H1 (cell line): ENCODE measurements at regions not wholly inside any gene's neighbourhood (a gene's known extent, or its start where the extent isn't known, plus 50 kb on each side); places are given as distances from the start of the nearest gene placed in this dataset.

Source experiments
- CTCF ChIA-PET: fragments of 300-600 bp; sonication (Branson Sonifier 250); formaldehyde crosslinking; loops from one replicate; lab custom pipeline; 2021; ENCODE audit not compliant: partially characterized antibody; lab: Charles Lee
- POLR2A ChIA-PET: fragments of 300-600 bp; sonication (Branson Sonifier 250); formaldehyde crosslinking; loops from one replicate; lab custom pipeline; 2021; ENCODE audit warnings: inconsistent platforms; ENCODE audit not compliant: partially characterized antibody; lab: Charles Lee
- DNase-seq, 2 experiments: peaks; one replicate each; pipeline versions ENCODE4 v3.0.0 to v3.0.0-alpha.2; 2010 to 2022; ENCODE audit warnings: low spot score in 2 of 2, low read depth in 1 of 2, mixed read lengths in 1 of 2
- FAIRE-seq: peaks from 2 replicates; lab custom pipeline; 2011; peaks lifted over from hg19 to GRCh38; lab: Jason Lieb, UNC
- H2AFZ ChIP-seq: 2 replicates; pipeline ENCODE4 v1.8.1; 2012; ENCODE audit warnings: low read length, inconsistent platforms
- H2AK5ac ChIP-seq: 2 replicates; pipeline ENCODE4 v1.6.1; 2013; ENCODE audit warnings: low read depth, low read length
- H2BK120ac ChIP-seq: replicated peaks from 2 replicates; pipeline ENCODE3; 2013; ENCODE audit warnings: low read depth, low read length, inconsistent platforms
- H2BK12ac ChIP-seq: 2 replicates; pipeline ENCODE4 v1.6.1; 2013; ENCODE audit warnings: low read depth, low read length
- H2BK15ac ChIP-seq: 2 replicates; pipeline ENCODE4 v1.6.1; 2013; ENCODE audit warnings: low read length
- H2BK20ac ChIP-seq: 2 replicates; pipeline ENCODE4 v1.6.1; 2013; ENCODE audit warnings: low read length
- H2BK5ac ChIP-seq: 2 replicates; pipeline ENCODE4 v1.6.1; 2013; ENCODE audit warnings: low read depth, low read length
- H3K14ac ChIP-seq: 2 replicates; pipeline ENCODE4 v1.6.1; 2013; ENCODE audit warnings: inconsistent platforms; ENCODE audit not compliant: insufficient read length
- H3K18ac ChIP-seq: 2 replicates; pipeline ENCODE4 v1.6.1; 2013; ENCODE audit warnings: low read length; ENCODE audit errors: extremely low read depth
- H3K23ac ChIP-seq: 2 replicates; pipeline ENCODE4 v1.6.1; 2013; ENCODE audit warnings: inconsistent platforms; ENCODE audit not compliant: insufficient read length
- H3K23me2 ChIP-seq: 2 replicates; pipeline ENCODE4 v1.6.1; 2013; ENCODE audit warnings: low read depth, low read length
- H3K27ac ChIP-seq: 2 replicates; pipeline ENCODE4 v1.6.1; 2011; ENCODE audit warnings: low read depth, low read length, inconsistent platforms
- H3K27me3 ChIP-seq, 4 experiments: replicated peaks in 1 of 4; 1 replicate in 1 of 4; 2 replicates in 3 of 4; pipeline versions ENCODE4 v1.6.1 to v1.8.1; 2011 to 2013; ENCODE audit warnings: low read length in 3 of 4, mild to moderate bottlenecking in 3 of 4, inconsistent platforms in 2 of 4, mixed read lengths in 2 of 4, moderate library complexity in 1 of 4; ENCODE audit not compliant: control insufficient read depth in 3 of 4, insufficient read depth in 3 of 4; ENCODE audit errors: extremely low read depth in 1 of 4
- H3K36me3 ChIP-seq, 4 experiments: 2 replicates each; pipeline versions ENCODE4 v1.6.1 to v1.8.1; 2011 to 2013; ENCODE audit warnings: mild to moderate bottlenecking in 4 of 4, low read length in 3 of 4, moderate library complexity in 2 of 4, control low read depth in 1 of 4, inconsistent platforms in 1 of 4; ENCODE audit not compliant: insufficient read depth in 4 of 4, control insufficient read depth in 2 of 4
- H3K4ac ChIP-seq: replicated peaks from 2 replicates; pipeline ENCODE3; 2013; ENCODE audit warnings: low read length, low read depth, mixed read lengths, inconsistent platforms; ENCODE audit not compliant: insufficient read length
- H3K4me1 ChIP-seq, 4 experiments: replicated peaks in 1 of 4; 1 replicate in 1 of 4; 2 replicates in 3 of 4; pipeline versions ENCODE4 v1.6.1 to v1.8.1; 2011 to 2013; ENCODE audit warnings: low read length in 3 of 4, inconsistent platforms in 2 of 4, mixed read lengths in 1 of 4; ENCODE audit not compliant: insufficient read depth in 4 of 4, control insufficient read depth in 3 of 4
- H3K4me2 ChIP-seq, 2 experiments: 2 replicates each; pipeline versions ENCODE4 v1.6.1 to v1.8.1; 2011 to 2013; ENCODE audit warnings: low read depth in 2 of 2, low read length in 2 of 2, control low read depth in 1 of 2, inconsistent platforms in 1 of 2, mild to moderate bottlenecking in 1 of 2; ENCODE audit not compliant: insufficient read depth in 1 of 2
- H3K4me3 ChIP-seq, 4 experiments: fragments of 200-600, 300-600 bp in 1 of 4; sonication (generic), shearing (Covaris generic), sonication (Bioruptor Twin) in 1 of 4; 2 replicates each; pipeline versions ENCODE4 v1.5.1 to v1.8.1; 2011 to 2016; ENCODE audit warnings: low read length in 4 of 4, low read depth in 3 of 4, control low read depth in 2 of 4, inconsistent platforms in 2 of 4, mild to moderate bottlenecking in 2 of 4, mixed read lengths in 1 of 4, moderate library complexity in 1 of 4; ENCODE audit not compliant: insufficient read depth in 2 of 4; ENCODE audit errors: extremely low read depth in 1 of 4
- H3K56ac ChIP-seq: replicated peaks from 2 replicates; pipeline ENCODE3; 2013; ENCODE audit warnings: low read depth, mild to moderate bottlenecking, mixed read lengths, low read length, inconsistent platforms; ENCODE audit not compliant: insufficient read length
- H3K79me1 ChIP-seq: 2 replicates; pipeline ENCODE4 v1.6.1; 2013; ENCODE audit warnings: low read depth, low read length, control low read depth
- H3K79me2 ChIP-seq, 2 experiments: 2 replicates each; pipeline versions ENCODE4 v1.6.1 to v1.8.1; 2012 to 2013; ENCODE audit warnings: low read length in 2 of 2, mild to moderate bottlenecking in 2 of 2, inconsistent platforms in 1 of 2; ENCODE audit not compliant: insufficient read depth in 2 of 2, control insufficient read depth in 1 of 2
- H3K9ac ChIP-seq, 4 experiments: replicated peaks in 1 of 4; 1 replicate in 1 of 4; 2 replicates in 3 of 4; pipeline versions ENCODE4 v1.6.1 to v1.8.1; 2011 to 2013; ENCODE audit warnings: low read depth in 3 of 4, low read length in 3 of 4, control low read depth in 2 of 4, mild to moderate bottlenecking in 2 of 4, moderate library complexity in 2 of 4, inconsistent platforms in 1 of 4; ENCODE audit errors: extremely low read depth in 1 of 4
- H3K9me3 ChIP-seq, 2 experiments: 2 replicates each; pipeline versions ENCODE4 v1.6.1 to v1.8.1; 2012 to 2013; ENCODE audit warnings: mild to moderate bottlenecking in 2 of 2, moderate library complexity in 2 of 2, control low read depth in 1 of 2, inconsistent platforms in 1 of 2, low read depth in 1 of 2, low read length in 1 of 2, mixed read lengths in 1 of 2; ENCODE audit not compliant: insufficient read depth in 2 of 2
- H4K20me1 ChIP-seq, 2 experiments: replicated peaks in 1 of 2; 2 replicates each; pipeline versions ENCODE3 to v1.8.1; 2011 to 2013; ENCODE audit warnings: inconsistent platforms in 2 of 2, low read length in 2 of 2, mild to moderate bottlenecking in 1 of 2; ENCODE audit not compliant: insufficient read depth in 2 of 2, control insufficient read depth in 1 of 2
- H4K5ac ChIP-seq: 2 replicates; pipeline ENCODE4 v1.6.1; 2013; ENCODE audit warnings: low read length, low read depth, mixed read lengths, inconsistent platforms; ENCODE audit not compliant: insufficient read length
- H4K8ac ChIP-seq: 2 replicates; pipeline ENCODE4 v1.8.0; 2013; ENCODE audit warnings: mild to moderate bottlenecking, moderate library complexity, low read length, inconsistent platforms; ENCODE audit not compliant: insufficient read depth; ENCODE audit errors: extremely low read depth
- H4K91ac ChIP-seq: replicated peaks from 2 replicates; pipeline ENCODE3; 2013; ENCODE audit warnings: low read length, mixed read lengths, inconsistent platforms; ENCODE audit not compliant: insufficient read length
- BACH1 ChIP-seq: IDR thresholded peaks from 2 replicates; pipeline ENCODE4 v1.6.1; 2012; ENCODE audit warnings: low read length, improper control_type of control experiment
- CEBPB ChIP-seq: IDR thresholded peaks from 2 replicates; pipeline ENCODE4 v1.6.1; 2012; ENCODE audit warnings: low read depth, low read length
- GABPA ChIP-seq: IDR thresholded peaks from 2 replicates; pipeline ENCODE4 v1.6.1; 2011; ENCODE audit warnings: mild to moderate bottlenecking, low read length, moderate library complexity, borderline replicate concordance; ENCODE audit not compliant: insufficient read depth
- KDM5A ChIP-seq: fragments of 200-600 bp; IDR thresholded peaks from 2 replicates; pipeline ENCODE4 v1.7.1; 2012; ENCODE audit warnings: mild to moderate bottlenecking, low read length, inconsistent platforms, mixed read lengths
- RNF2 ChIP-seq: fragments of 200-900, 300-1000 bp; sonication (generic); IDR thresholded peaks from 2 replicates; pipeline ENCODE4 v1.7.1; 2016; ENCODE audit warnings: borderline replicate concordance, low read depth, mild to moderate bottlenecking, antibody characterized with exemption, low read length; ENCODE audit not compliant: poor library complexity, severe bottlenecking; ENCODE audit errors: missing control alignments
- SIN3A ChIP-seq, 2 experiments: IDR thresholded peaks in 1 of 2; conservative IDR thresholded peaks in 1 of 2; 2 replicates each; pipeline ENCODE4 v1.6.1; 2011 to 2012; ENCODE audit warnings: low read length in 2 of 2, improper control_type of control experiment in 1 of 2, low read depth in 1 of 2, mild to moderate bottlenecking in 1 of 2
- SIRT6 ChIP-seq: IDR thresholded peaks from one replicate; pipeline ENCODE4 v1.7.1; 2012; ENCODE audit warnings: low read length, inconsistent platforms
- SP1 ChIP-seq: IDR thresholded peaks from 2 replicates; pipeline ENCODE4 v1.6.1; 2011; ENCODE audit warnings: low read depth, low read length
- YY1 ChIP-seq: IDR thresholded peaks from 2 replicates; pipeline ENCODE4 v1.6.1; 2011; ENCODE audit warnings: low read depth, mild to moderate bottlenecking, low read length
- WGBS, 2 experiments: shearing (Covaris generic) in 1 of 2; methylation state at CpG; one replicate each; pipeline versions ENCODE4 v1.1.6 to v1.1.7; 2013 to 2015; ENCODE audit warnings: low lambda C conversion rate in 2 of 2, mixed read lengths in 2 of 2, inconsistent platforms in 1 of 2, low coverage in 1 of 2, missing lambda C conversion rate in 1 of 2; ENCODE audit not compliant: insufficient replicate concordance in 2 of 2, insufficient coverage in 1 of 2, insufficient read length in 1 of 2; ENCODE audit errors: extremely low coverage in 1 of 2, missing lambda C conversion rate in 1 of 2; 5-methylcytosine and 5-hydroxymethylcytosine counted together
- TF ChIP-seq, protein P1 (sequence below): IDR thresholded peaks from 2 replicates; pipeline ENCODE4 v1.6.1; 2012; ENCODE audit warnings: inconsistent platforms
- TF ChIP-seq, protein P2 (sequence below), 3 experiments: IDR thresholded peaks; 1 replicate in 2 of 3; 2 replicates in 1 of 3; pipeline versions ENCODE4 v1.5.1 to v1.6.1; 2011; ENCODE audit warnings: low read length in 3 of 3, mild to moderate bottlenecking in 3 of 3, inconsistent platforms in 2 of 3, low read depth in 1 of 3, moderate library complexity in 1 of 3; ENCODE audit not compliant: insufficient read depth in 1 of 3; ENCODE audit errors: control extremely low read depth in 1 of 3

DNA sequence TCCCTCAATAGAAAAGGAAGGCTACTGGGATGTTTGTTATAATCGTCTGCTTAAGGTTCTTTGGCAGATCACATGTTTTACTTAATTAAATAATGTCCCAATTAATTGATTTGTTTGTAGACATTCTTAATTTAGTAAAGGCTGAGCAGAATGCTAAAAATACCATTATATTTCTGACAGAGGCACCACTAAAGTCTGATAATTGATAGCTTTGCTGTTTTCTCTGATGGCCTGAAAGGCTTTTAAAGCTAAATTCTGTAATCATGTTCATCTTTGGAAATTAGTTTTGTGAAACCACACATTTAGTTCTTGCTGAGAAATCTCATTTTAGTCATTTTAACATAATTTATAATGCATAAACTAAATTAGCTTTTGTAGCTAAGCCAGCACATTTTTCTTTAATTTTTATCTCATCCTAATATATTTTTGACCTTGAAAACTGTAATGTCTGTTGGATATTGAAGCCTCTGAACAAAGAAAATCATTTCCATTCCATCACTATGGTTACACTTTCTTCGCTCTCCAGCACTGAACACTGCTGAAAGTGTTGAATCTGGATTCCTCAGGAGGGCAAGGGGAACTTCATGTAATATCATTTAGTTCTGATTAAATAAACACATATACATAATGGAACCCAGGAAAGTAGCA, 329.4 kb downstream of the ELAVL2 start:
- H3K4me2 ChIP-seq: no peak overlapping the region
- H2BK120ac ChIP-seq: no peak overlapping the region
- WGBS, 2 experiments: 97% methylated on average over 2 of the region's 2 CpGs; no CpG with 5 or more reads in 1 of the 2 experiments
- no peaks in the 10 kb centered on the region for H3K79me1 ChIP-seq
- H2BK20ac ChIP-seq: no peak overlapping the region
- no peak overlapping the region for H3K4me3 ChIP-seq
- no peak overlapping the region for H3K9ac ChIP-seq
- no peaks in the 10 kb centered on the region for H3K9me3 ChIP-seq
- no peak overlapping the region for H3K14ac ChIP-seq
- no peaks in the 10 kb centered on the region for H3K23me2 ChIP-seq
- ChIA-PET CTCF (interaction anchor here (1.0 to 1.6 kb wide), 5 partner anchors 15 to 519 kb away, joined by 3 to 4 read pairs (median 3); no protein-coding TSS in a partner anchor), POLR2A (no interaction called here)
- no peaks in the 10 kb centered on the region for H3K4me1 ChIP-seq
- DNase-seq (no peak), FAIRE-seq (no peak)
- no peaks in the 10 kb centered on the region for H3K79me2 ChIP-seq
- no peak overlapping the region for H4K5ac ChIP-seq
- H4K20me1 ChIP-seq: no peaks in the 10 kb centered on the region
- H4K91ac ChIP-seq: no peak overlapping the region
- H3K27me3 ChIP-seq: no peaks in the 10 kb centered on the region
- H3K56ac ChIP-seq: no peak overlapping the region
- no peak overlapping the region for H2BK15ac ChIP-seq
- H2AK5ac ChIP-seq: no peak overlapping the region
- H2AFZ ChIP-seq: no peak overlapping the region
- no peak overlapping the region for H2BK12ac ChIP-seq
- no peak overlapping the region for H4K8ac ChIP-seq
- H2BK5ac ChIP-seq: no peak overlapping the region
- H3K36me3 ChIP-seq: no peaks in the 10 kb centered on the region
- H3K23ac ChIP-seq: no peak overlapping the region
- no peak overlapping the region for H3K4ac ChIP-seq
- H3K27ac ChIP-seq: no peak overlapping the region
- no peak overlapping the region for H3K18ac ChIP-seq
- TF ChIP-seq GABPA (no peak), YY1 (no peak), BACH1 (no peak), RNF2 (no peak), SP1 (no peak), CEBPB (no peak), KDM5A (no peak), SIN3A (conservative IDR thresholded peaks at IDR 0.05 in 1 of 2, IDR thresholded peaks at IDR 0.05 in 1 of 2; ENCODE audit: low read depth in 1 of 2, low read length in 2 of 2) (no peak), SIRT6 (no peak)
- TF ChIP-seq, protein P1, sequence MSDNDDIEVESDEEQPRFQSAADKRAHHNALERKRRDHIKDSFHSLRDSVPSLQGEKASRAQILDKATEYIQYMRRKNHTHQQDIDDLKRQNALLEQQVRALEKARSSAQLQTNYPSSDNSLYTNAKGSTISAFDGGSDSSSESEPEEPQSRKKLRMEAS: no peak
- TF ChIP-seq, protein P2, sequence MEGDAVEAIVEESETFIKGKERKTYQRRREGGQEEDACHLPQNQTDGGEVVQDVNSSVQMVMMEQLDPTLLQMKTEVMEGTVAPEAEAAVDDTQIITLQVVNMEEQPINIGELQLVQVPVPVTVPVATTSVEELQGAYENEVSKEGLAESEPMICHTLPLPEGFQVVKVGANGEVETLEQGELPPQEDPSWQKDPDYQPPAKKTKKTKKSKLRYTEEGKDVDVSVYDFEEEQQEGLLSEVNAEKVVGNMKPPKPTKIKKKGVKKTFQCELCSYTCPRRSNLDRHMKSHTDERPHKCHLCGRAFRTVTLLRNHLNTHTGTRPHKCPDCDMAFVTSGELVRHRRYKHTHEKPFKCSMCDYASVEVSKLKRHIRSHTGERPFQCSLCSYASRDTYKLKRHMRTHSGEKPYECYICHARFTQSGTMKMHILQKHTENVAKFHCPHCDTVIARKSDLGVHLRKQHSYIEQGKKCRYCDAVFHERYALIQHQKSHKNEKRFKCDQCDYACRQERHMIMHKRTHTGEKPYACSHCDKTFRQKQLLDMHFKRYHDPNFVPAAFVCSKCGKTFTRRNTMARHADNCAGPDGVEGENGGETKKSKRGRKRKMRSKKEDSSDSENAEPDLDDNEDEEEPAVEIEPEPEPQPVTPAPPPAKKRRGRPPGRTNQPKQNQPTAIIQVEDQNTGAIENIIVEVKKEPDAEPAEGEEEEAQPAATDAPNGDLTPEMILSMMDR (IDR thresholded peaks at IDR 0.05; ENCODE audit: control extremely low read depth in 1 of 3, insufficient read depth in 1 of 3, low read depth in 1 of 3, low read length in 3 of 3): no peak
